Naive B cell (primary cell): ENCODE measurements at regions not wholly inside any gene's neighbourhood (a gene's known extent, or its start where the extent isn't known, plus 50 kb on each side); places are given as distances from the start of the nearest gene placed in this dataset.

Source experiments
- ATAC-seq, 2 donors: fragments of 150-1000 bp; cut with Tn5 transposase; 2 replicates each; pipeline ENCODE4 v1.10.0; 2021; ENCODE audit warnings: low read depth in 2 of 2, mild to moderate bottlenecking in 2 of 2, moderate library complexity in 2 of 2
- DNase-seq: peaks from one replicate; pipeline ENCODE4 v3.0.0; 2022
- H3K27ac Mint-ChIP-seq, 6 donors: one replicate each; pipeline ENCODE4 v1.8.0; 2020 to 2022; ENCODE audit warnings: mild to moderate bottlenecking in 6 of 6, mixed read lengths in 6 of 6, moderate library complexity in 5 of 6, inconsistent platforms in 2 of 6
- H3K27me3 Mint-ChIP-seq, 3 donors: one replicate each; pipeline ENCODE4 v1.8.0; 2021 to 2022; ENCODE audit warnings: mixed read lengths in 3 of 3, mild to moderate bottlenecking in 1 of 3
- H3K36me3 Mint-ChIP-seq, 2 donors: one replicate each; pipeline ENCODE4 v1.8.0; 2020 to 2022; ENCODE audit warnings: mixed read lengths in 2 of 2, inconsistent platforms in 1 of 2, mild to moderate bottlenecking in 1 of 2
- H3K4me1 Mint-ChIP-seq, 3 donors: one replicate each; pipeline ENCODE4 v1.8.0; 2020 to 2022; ENCODE audit warnings: mixed read lengths in 3 of 3, inconsistent platforms in 1 of 3, mild to moderate bottlenecking in 1 of 3, moderate library complexity in 1 of 3
- H3K4me3 Mint-ChIP-seq, 8 donors: one replicate each; pipeline ENCODE4 v1.8.0; 2020 to 2022; ENCODE audit warnings: mild to moderate bottlenecking in 8 of 8, mixed read lengths in 8 of 8, moderate library complexity in 8 of 8, inconsistent platforms in 2 of 8
- H3K9me3 Mint-ChIP-seq, 7 donors: one replicate each; pipeline ENCODE4 v1.8.0; 2020 to 2022; ENCODE audit warnings: mixed read lengths in 7 of 7, mild to moderate bottlenecking in 5 of 7, inconsistent platforms in 2 of 7, moderate library complexity in 1 of 7

DNA sequence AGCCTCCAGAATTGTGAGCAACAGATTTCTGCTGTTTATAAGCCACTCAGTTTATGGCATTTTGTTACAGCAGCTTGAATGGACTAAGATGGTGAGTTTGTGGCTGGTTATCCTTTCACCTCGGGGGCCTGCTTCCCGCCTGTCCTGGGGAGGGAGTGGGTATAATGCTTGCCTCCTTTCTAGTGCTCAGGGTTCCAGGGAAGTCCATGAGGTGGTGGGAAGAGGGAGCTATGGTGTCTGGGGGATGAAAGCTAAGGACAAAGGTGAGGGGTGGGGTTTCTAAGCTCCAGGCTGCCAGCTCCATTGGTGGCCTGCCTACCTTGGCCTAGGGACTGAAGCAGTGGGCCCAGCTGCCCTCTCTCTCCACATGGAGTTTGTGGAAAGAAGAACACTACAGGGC is 50.2 kb upstream of the SDK2 start:
- Mint-ChIP-seq H3K36me3 (no peaks in the 10 kb centered on the region), H3K27me3 (peaks cover 10 to 31% (median 19%) of the 10 kb centered on the region in 3 donors), H3K9me3 (peaks cover 0 to 9% (median 0%) of the 10 kb centered on the region in 7 donors), H3K27ac (no peak overlapping the region), H3K4me3 (peak overlapping the region in 1 of 8 donors; percentile 47), H3K4me1 (peaks cover 0 to 5% (median 2%) of the 10 kb centered on the region in 3 donors)
- ATAC-seq (no peak), DNase-seq (no peak)

DNA sequence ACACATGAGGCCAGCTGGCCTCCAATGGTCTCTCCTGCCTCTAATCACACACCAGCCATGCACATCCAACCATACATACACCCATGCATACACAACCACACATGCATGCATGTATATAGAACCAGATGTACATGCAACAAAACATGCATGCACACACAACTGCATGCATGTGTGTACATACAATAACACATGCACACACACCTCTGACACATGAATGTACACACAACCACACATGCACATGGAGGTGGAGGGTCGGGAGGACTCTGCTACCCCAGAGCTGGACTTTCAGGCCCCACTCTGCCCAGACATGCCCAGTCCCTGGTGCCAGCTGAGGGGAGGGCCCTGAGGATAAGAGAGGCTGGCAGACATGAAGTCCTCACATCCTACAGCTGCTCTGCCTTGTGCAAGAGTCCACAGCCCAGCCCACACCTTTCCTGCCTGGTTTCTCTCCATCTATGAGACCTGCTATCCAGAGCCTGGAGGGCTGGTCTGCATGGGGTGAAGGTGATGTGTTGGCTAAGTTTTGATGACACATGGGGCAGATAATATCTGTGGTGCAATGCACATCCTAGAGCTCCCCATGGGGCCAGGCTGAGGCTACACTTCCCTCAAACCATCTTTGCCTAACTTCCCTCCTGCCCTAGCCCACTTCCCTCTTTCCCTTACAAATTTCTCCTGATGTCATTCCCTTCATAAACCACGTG is 50.9 kb upstream of the SDK2 start:
- ATAC-seq: no peak
- peaks cover 10 to 31% (median 19%) of the 10 kb centered on the region in 3 donors for H3K27me3 Mint-ChIP-seq
- no peaks in the 10 kb centered on the region for H3K36me3 Mint-ChIP-seq
- no peak overlapping the region for H3K4me3 Mint-ChIP-seq
- peaks cover 0 to 5% (median 2%) of the 10 kb centered on the region in 3 donors for H3K4me1 Mint-ChIP-seq
- no peak for DNase-seq
- peaks cover 0 to 9% (median 0%) of the 10 kb centered on the region in 7 donors for H3K9me3 Mint-ChIP-seq
- no peak overlapping the region for H3K27ac Mint-ChIP-seq

DNA sequence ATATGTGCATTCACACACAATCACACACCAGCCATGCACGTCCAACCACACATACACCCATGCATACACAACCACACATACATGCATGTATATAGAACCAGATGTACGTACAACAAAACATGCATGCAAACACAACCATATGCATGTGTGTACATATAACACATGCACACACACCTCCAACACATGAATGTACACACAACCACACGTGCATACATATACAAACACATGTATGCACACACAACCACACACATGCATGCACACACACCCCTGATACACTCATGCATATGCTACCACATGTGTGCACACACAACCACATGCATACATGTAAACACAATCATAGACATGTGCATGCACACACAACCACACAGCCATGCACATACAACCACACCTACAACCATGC is 52.0 kb upstream of the SDK2 start:
- H3K27ac Mint-ChIP-seq: no peak overlapping the region
- peaks cover 0 to 9% (median 0%) of the 10 kb centered on the region in 7 donors for H3K9me3 Mint-ChIP-seq
- ATAC-seq: no peak
- peaks cover 0 to 3% (median under 1%) of the 10 kb centered on the region in 3 donors for H3K4me1 Mint-ChIP-seq
- no peak for DNase-seq
- H3K27me3 Mint-ChIP-seq: peaks cover 4 to 22% (median 13%) of the 10 kb centered on the region in 3 donors
- no peak overlapping the region for H3K4me3 Mint-ChIP-seq
- H3K36me3 Mint-ChIP-seq: no peaks in the 10 kb centered on the region

DNA sequence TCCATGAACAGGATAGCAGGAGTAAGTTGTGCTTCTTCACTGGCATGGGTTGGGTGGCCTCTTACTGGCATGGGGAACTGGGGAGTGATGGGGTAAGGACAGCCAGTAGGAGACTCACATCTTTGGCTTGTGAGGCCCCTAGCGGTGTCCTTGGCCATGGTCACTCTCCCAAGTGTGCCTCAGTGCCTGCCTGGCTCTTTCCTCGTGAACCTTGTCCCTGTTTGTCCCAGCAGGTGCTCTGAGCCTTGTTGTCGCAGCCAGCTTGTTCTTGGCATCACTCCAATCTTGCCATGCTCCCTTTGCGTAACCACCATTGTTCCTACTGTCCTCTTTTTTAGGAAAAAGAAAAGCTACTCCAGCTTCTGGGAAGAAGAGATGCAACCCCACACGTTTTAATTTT is 53.6 kb upstream of the SDK2 start:
- no peaks in the 10 kb centered on the region for H3K36me3 Mint-ChIP-seq
- ATAC-seq (no peak), DNase-seq (no peak)
- H3K4me3 Mint-ChIP-seq: no peak overlapping the region
- no peaks in the 10 kb centered on the region for H3K4me1 Mint-ChIP-seq
- H3K27me3 Mint-ChIP-seq: peaks cover 4 to 26% (median 5%) of the 10 kb centered on the region in 3 donors
- peaks cover 0 to 9% (median 1%) of the 10 kb centered on the region in 7 donors for H3K9me3 Mint-ChIP-seq
- peak overlapping the region in 1 of 6 donors; percentile 49 for H3K27ac Mint-ChIP-seq

DNA sequence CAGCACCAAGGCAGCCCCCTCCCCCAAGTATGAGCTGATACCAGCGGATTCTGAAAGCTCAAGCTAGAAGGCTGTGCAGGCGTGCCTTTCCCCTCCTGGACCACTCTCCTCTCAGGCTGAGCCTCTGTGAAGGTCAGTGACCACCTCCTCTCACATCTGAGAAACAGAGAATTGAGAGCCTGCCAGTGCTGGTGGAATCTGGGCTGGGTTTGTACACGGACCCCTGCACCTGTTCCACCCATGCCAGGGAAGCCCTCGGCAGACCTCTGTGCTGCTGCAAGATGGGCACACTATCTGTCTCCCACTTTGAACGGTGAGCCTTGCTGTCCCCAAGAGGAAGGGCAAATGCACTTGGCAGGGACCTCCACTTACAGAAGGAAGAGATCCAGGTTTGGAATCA is 54.7 kb upstream of the SDK2 start:
- no peak for DNase-seq
- Mint-ChIP-seq H3K9me3 (peaks cover 0 to 9% (median 1%) of the 10 kb centered on the region in 7 donors), H3K27me3 (peaks cover 4 to 26% (median 5%) of the 10 kb centered on the region in 3 donors), H3K36me3 (no peaks in the 10 kb centered on the region), H3K4me1 (no peaks in the 10 kb centered on the region), H3K27ac (no peak overlapping the region), H3K4me3 (no peak overlapping the region)
- ATAC-seq: no peak

DNA sequence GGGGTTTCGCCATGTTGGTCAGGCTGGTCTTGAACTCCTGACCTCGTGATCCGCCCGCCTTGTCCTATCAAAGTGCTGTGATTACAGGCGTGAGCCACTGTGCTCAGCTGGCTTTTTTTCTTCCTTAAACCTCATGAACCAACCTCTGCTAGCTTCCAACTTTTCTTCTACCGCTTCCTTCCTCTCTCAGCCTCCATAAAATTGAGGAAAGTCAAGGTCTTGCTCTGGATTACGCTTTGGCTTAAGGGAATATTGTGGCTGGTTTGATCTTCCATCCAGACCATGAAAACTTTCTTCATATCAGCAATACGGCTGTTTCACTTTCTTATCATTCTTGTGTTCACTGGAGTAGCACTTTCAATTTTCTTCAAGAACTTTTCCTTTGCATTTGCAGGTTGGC is 57.5 kb upstream of the SDK2 start:
- H3K27me3 Mint-ChIP-seq: peaks cover 4 to 34% (median 13%) of the 10 kb centered on the region in 3 donors
- H3K36me3 Mint-ChIP-seq: no peaks in the 10 kb centered on the region
- no peaks in the 10 kb centered on the region for H3K4me1 Mint-ChIP-seq
- peak overlapping the region in 2 of 6 donors; percentile 58 to 66 for H3K27ac Mint-ChIP-seq
- DNase-seq (no peak), ATAC-seq (no peak)
- no peak overlapping the region for H3K4me3 Mint-ChIP-seq
- H3K9me3 Mint-ChIP-seq: peaks cover 0 to 4% (median 0%) of the 10 kb centered on the region in 7 donors

DNA sequence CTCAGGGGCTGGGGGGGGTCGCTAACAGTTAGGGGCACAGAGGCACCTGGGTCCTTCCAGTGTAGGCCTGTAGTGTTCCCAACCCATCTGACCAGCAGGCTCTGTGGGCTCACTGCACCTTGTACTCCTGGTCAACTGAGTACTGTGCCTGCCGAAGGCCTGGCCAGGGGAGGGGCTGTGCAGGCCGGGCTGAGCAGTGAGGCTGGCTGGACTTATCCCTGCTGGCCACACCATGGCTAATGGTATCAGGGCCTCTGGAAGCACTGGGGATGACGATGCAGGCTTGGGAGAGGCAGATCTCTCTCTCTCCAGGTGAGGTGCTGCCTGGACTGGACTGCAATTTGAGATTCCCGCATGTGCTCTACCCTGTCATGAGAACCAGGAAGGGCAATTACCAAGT is 58.9 kb upstream of the SDK2 start:
- ATAC-seq (no peak), DNase-seq (no peak)
- H3K36me3 Mint-ChIP-seq: no peaks in the 10 kb centered on the region
- no peaks in the 10 kb centered on the region for H3K4me1 Mint-ChIP-seq
- peaks cover 4 to 37% (median 22%) of the 10 kb centered on the region in 3 donors for H3K27me3 Mint-ChIP-seq
- H3K27ac Mint-ChIP-seq: peak overlapping the region in 1 of 6 donors; percentile 29
- no peak overlapping the region for H3K4me3 Mint-ChIP-seq
- peaks cover 4 to 14% (median 8%) of the 10 kb centered on the region in 7 donors for H3K9me3 Mint-ChIP-seq

DNA sequence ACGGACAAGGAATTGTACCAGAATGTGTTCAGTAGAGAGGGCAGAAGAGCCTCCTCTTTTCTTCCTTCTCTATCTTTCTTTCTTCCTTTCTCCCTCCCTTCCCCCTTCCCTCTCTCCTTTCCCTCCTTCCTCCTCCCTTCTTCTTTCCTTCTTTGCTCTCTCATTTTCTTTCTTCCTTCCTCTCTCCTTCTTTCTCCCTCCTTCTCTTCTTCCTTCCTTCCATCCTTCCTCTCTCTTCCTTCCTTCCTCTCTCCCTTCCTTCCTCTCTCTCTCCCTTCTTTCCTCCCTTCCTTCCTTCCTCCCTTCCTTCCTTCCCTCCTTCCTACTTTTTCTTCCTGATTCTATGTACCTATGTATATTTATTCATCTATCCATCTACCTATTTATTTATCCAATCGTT is 59.7 kb upstream of the SDK2 start:
- no peaks in the 10 kb centered on the region for H3K36me3 Mint-ChIP-seq
- no peak for DNase-seq
- peak overlapping the region in 1 of 6 donors; percentile 96 for H3K27ac Mint-ChIP-seq
- no peak overlapping the region for H3K4me3 Mint-ChIP-seq
- peaks cover 4 to 14% (median 8%) of the 10 kb centered on the region in 7 donors for H3K9me3 Mint-ChIP-seq
- ATAC-seq: no peak
- H3K4me1 Mint-ChIP-seq: no peaks in the 10 kb centered on the region
- H3K27me3 Mint-ChIP-seq: peaks cover 8 to 36% (median 26%) of the 10 kb centered on the region in 3 donors

DNA sequence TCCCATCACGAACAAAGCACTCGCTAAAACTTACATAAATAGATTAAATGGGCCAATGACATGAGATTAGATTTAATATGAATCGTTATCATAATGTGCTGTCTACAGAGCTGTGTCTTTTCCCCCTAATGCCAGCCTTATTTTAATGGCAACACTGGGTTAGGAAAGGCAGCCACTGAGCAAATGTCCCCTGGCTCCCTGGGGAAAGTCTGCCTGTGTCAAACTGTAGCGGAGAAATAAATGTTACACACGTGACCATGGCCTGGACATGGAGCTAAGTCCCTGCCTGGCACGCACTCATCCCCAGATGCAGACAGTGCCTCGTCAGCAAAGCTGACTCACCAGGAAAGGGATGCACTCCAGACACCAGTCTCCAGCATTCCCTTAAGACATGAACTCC is 61.3 kb upstream of the SDK2 start:
- peaks cover 5 to 39% (median 29%) of the 10 kb centered on the region in 3 donors for H3K27me3 Mint-ChIP-seq
- no peaks in the 10 kb centered on the region for H3K36me3 Mint-ChIP-seq
- H3K9me3 Mint-ChIP-seq: peaks cover 4 to 14% (median 8%) of the 10 kb centered on the region in 7 donors
- DNase-seq (no peak), ATAC-seq (no peak)
- H3K4me1 Mint-ChIP-seq: peaks cover 5 to 11% (median 8%) of the 10 kb centered on the region in 3 donors
- H3K27ac Mint-ChIP-seq: no peak overlapping the region
- no peak overlapping the region for H3K4me3 Mint-ChIP-seq

DNA sequence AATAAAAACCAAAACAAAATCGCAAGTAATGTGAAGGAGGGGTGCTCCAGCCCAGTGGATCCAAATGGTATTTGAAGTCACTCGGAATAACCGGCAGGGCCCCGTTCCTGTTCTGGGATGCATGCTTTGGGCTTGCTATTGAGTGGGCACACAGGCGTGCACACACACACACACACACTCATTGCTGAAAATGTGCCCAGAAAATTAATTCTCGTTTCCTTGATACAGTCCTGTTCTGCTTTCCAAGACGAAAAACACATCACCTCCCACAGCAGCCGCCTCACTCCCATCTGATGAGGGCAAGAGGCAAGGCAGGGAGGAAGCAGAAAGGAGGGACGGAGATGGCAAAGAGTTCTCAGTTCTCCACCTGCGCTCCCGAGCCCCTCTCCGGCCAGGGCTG is 62.2 kb upstream of the SDK2 start:
- ATAC-seq: no peak
- peaks cover 11 to 19% (median 17%) of the 10 kb centered on the region in 3 donors for H3K4me1 Mint-ChIP-seq

DNA sequence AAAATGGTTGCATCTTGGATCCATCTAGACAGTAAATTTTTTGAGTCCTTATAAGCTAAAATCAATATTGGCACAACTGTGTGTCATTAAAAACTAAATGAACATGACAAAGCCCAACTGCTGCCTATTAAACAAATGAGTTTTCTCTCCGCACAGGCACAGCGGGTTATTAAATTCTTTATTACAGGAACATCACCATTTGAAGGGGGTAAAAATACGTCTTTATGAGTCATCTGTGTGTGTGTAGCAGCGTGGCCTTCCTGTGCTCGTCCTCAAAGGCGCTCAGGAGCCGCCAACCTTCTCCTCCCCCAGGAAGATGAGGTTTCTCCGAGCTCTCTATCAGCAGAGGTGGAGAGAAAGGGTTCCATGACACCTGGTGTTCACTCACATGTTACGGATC is 62.6 kb upstream of the SDK2 start:
- DNase-seq: no peak

More for the DNA sequence above, 62.2 kb upstream of the SDK2 start:
- no peak overlapping the region for H3K27ac Mint-ChIP-seq
- H3K9me3 Mint-ChIP-seq: peaks cover 4 to 14% (median 8%) of the 10 kb centered on the region in 7 donors
- no peak overlapping the region for H3K4me3 Mint-ChIP-seq
- no peak for DNase-seq
- H3K36me3 Mint-ChIP-seq: no peaks in the 10 kb centered on the region
- H3K27me3 Mint-ChIP-seq: peaks cover 10 to 39% (median 28%) of the 10 kb centered on the region in 3 donors

DNA sequence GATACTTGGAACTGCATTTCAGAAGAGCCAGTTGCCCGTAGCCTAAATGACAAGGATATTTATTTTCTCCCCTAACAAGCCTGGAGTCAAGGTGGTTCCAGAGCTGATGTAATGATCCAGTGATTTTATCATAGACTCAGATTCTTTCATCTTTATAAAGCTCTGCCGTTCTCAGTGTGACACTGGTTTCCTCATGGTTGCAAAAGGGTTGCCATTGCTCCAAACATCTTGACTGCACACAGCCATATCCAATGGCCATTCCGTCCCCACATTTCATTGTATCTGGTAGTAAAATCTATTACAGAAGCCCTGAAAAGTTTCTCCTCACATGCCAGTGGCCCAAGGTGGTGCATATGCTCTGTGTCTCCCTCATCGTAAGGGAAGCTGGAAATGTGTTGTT is 63.1 kb upstream of the SDK2 start:
- Mint-ChIP-seq H3K4me3 (no peak overlapping the region), H3K9me3 (peaks cover 4 to 11% (median 8%) of the 10 kb centered on the region in 7 donors), H3K4me1 (peaks cover 19 to 28% (median 26%) of the 10 kb centered on the region in 3 donors), H3K27ac (no peak overlapping the region), H3K27me3 (peaks cover 10 to 30% (median 28%) of the 10 kb centered on the region in 3 donors), H3K36me3 (no peaks in the 10 kb centered on the region)
- ATAC-seq (no peak), DNase-seq (no peak)

More for the DNA sequence above, 62.6 kb upstream of the SDK2 start:
- Mint-ChIP-seq H3K27ac (no peak overlapping the region), H3K4me1 (peaks cover 15 to 23% (median 21%) of the 10 kb centered on the region in 3 donors), H3K4me3 (no peak overlapping the region), H3K9me3 (peaks cover 4 to 12% (median 8%) of the 10 kb centered on the region in 7 donors), H3K36me3 (no peaks in the 10 kb centered on the region), H3K27me3 (peaks cover 10 to 35% (median 28%) of the 10 kb centered on the region in 3 donors)
- no peak for ATAC-seq

DNA sequence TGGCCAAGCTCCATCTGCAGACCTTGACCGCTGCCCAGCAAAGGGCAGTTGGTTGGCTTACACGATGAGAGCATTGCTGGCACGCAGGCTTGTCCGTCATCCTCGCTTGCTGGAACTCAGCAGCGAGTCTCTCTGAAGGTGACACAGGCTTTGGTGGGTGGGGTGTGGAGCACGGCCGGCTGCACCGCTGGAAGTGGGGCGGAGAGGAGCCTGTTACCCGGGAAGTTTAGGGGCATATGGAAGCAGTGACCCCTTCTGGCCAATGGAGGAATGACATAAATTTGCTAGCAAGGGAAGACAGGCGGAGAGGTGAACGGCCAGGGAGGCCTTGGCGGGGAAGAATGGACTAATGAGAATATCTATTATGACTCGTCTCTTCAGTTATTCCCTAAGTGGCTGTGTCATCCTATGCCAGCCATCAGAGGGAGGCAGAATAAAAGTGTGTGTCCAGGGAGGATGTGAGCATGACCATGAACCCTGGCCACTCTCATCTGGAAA is 65.9 kb upstream of the SDK2 start:
- peak overlapping the region in 3 of 6 donors; percentile 18 to 78 (median 56) for H3K27ac Mint-ChIP-seq
- peaks cover 0 to 11% (median 8%) of the 10 kb centered on the region in 7 donors for H3K9me3 Mint-ChIP-seq
- peaks cover 19 to 29% (median 29%) of the 10 kb centered on the region in 3 donors for H3K4me1 Mint-ChIP-seq
- peak overlapping the region in 1 of 8 donors; percentile 20 for H3K4me3 Mint-ChIP-seq
- peaks cover 10 to 33% (median 21%) of the 10 kb centered on the region in 3 donors for H3K27me3 Mint-ChIP-seq
- no peaks in the 10 kb centered on the region for H3K36me3 Mint-ChIP-seq
- DNase-seq (peak; percentile 55), ATAC-seq (peak; percentile 40 to 57)

DNA sequence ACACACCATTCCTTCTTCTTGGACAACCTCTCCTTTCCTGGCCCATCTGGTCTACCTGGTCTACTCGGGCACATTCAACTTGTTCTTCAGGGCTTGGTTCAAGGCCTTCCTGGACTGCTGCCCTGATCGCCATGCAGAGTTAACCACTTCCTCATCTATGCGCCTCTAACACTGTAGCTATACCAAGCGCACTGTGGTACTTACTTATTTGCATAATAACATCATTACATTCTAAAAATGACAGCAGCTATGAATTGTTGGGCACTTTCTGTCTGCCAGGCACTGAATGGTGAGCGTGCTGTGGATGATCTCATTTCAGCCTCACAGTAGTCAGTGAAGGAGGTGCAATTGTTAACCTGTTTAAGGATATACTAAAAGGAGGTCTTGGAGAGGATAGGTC is 66.9 kb upstream of the SDK2 start:
- Mint-ChIP-seq H3K27ac (peak overlapping the region in 4 of 6 donors; percentile 11 to 68 (median 56)), H3K4me1 (peaks cover 19 to 29% (median 29%) of the 10 kb centered on the region in 3 donors), H3K36me3 (no peaks in the 10 kb centered on the region), H3K9me3 (peaks cover 0 to 11% (median 8%) of the 10 kb centered on the region in 7 donors), H3K27me3 (peaks cover 14 to 43% (median 20%) of the 10 kb centered on the region in 3 donors), H3K4me3 (peak overlapping the region in 6 of 8 donors; percentile 3 to 73 (median 25))
- DNase-seq: peak; percentile 23
- ATAC-seq: peak; percentile 76 to 80
